Gastroesophageal sphincter (tissue), 4 donors: ENCODE measurements at regions not wholly inside any gene's neighbourhood (a gene's known extent, or its start where the extent isn't known, plus 50 kb on each side); places are given as distances from the start of the nearest gene placed in this dataset.

Experiments used
- ATAC-seq: fragments of 150-250 bp; one replicate; pipeline ENCODE4 v1.9.1; 2016; ENCODE audit warnings: mild to moderate bottlenecking, moderate library complexity
- H3K27ac ChIP-seq, 4 donors: fragments of 200-600 bp; sonication (generic) in 3 of 4; 1 replicate in 3 of 4; 2 replicates in 1 of 4; pipeline ENCODE4 v1.5.1; 2016 to 2019
- H3K27me3 ChIP-seq: fragments of 200-600 bp; sonication (generic); one replicate; pipeline ENCODE4 v1.5.1; 2019
- H3K36me3 ChIP-seq, 2 donors: fragments of 200-600 bp; sonication (generic); one replicate each; pipeline ENCODE4 v1.5.1; 2019; ENCODE audit warnings: control low read depth in 1 of 2
- H3K4me1 ChIP-seq, 3 donors: fragments of 200-600 bp; sonication (generic); 1 replicate in 2 of 3; 2 replicates in 1 of 3; pipeline ENCODE4 v1.5.1; 2016 to 2019; ENCODE audit warnings: control low read depth in 2 of 3
- H3K4me3 ChIP-seq, 2 donors: fragments of 200-600 bp; sonication (generic); one replicate each; pipeline ENCODE4 v1.5.1; 2019; ENCODE audit warnings: mild to moderate bottlenecking in 1 of 2, moderate library complexity in 1 of 2
- H3K9me3 ChIP-seq, 3 donors: fragments of 200-600 bp; sonication (generic); one replicate each; pipeline ENCODE4 v1.5.1; 2017 to 2019; ENCODE audit warnings: control low read depth in 2 of 3
- EP300 ChIP-seq: sonication (generic); formaldehyde crosslinking; IDR thresholded peaks from one replicate; pipeline ENCODE4 v1.6.1; 2017; ENCODE audit warnings: antibody characterized with exemption, mild to moderate bottlenecking
- POLR2A ChIP-seq, 2 donors: fragments of 450-650 bp; IDR thresholded peaks; one replicate each; pipeline ENCODE4 v1.6.1; 2017; ENCODE audit warnings: antibody characterized with exemption in 2 of 2, mild to moderate bottlenecking in 2 of 2, moderate library complexity in 1 of 2
- POLR2AphosphoS5 ChIP-seq: sonication (generic); formaldehyde crosslinking; IDR thresholded peaks from one replicate; pipeline ENCODE4 v1.6.1; 2017; ENCODE audit warnings: antibody characterized with exemption
- WGBS, 2 donors: methylation state at CpG; one replicate each; pipeline ENCODE4 v1.1.5; 2018; ENCODE audit warnings: low coverage in 1 of 2; 5-methylcytosine and 5-hydroxymethylcytosine counted together
- TF ChIP-seq, protein P1 (sequence below), 4 experiments: fragments of 200-600 bp in 2 of 4; fragments of 450-650 bp in 2 of 4; sonication (generic) in 1 of 4; IDR thresholded peaks; one replicate each; pipeline ENCODE4 v1.5.1; 2017 to 2019; ENCODE audit warnings: antibody characterized with exemption in 4 of 4, mild to moderate bottlenecking in 2 of 4, moderate library complexity in 2 of 4

DNA sequence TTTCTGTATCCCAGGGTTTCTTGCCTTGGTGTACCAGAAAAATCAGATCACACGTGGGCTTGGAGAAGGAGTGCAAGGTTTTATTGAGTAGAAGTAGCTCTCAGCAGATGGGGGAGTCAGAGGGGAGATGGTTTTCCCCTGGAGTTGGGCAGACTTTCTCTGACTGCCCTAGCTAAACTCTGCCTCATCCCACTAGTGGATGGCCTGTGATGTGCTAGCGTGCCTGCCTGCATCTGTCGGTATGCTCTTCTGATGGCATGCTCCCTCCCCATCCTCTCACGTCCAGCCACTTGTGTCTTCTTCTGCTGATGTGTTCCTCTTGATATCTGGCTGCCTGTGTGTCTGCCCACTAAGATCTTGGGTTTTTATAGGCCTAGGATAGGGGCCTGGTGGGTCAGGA, 616.1 kb upstream of the RGMB start:
- TF ChIP-seq POLR2AphosphoS5, result no peak
- no peak for TF ChIP-seq EP300
- TF ChIP-seq POLR2A (IDR thresholded peaks at IDR 0.05), result no peak
- TF ChIP-seq, protein P1, sequence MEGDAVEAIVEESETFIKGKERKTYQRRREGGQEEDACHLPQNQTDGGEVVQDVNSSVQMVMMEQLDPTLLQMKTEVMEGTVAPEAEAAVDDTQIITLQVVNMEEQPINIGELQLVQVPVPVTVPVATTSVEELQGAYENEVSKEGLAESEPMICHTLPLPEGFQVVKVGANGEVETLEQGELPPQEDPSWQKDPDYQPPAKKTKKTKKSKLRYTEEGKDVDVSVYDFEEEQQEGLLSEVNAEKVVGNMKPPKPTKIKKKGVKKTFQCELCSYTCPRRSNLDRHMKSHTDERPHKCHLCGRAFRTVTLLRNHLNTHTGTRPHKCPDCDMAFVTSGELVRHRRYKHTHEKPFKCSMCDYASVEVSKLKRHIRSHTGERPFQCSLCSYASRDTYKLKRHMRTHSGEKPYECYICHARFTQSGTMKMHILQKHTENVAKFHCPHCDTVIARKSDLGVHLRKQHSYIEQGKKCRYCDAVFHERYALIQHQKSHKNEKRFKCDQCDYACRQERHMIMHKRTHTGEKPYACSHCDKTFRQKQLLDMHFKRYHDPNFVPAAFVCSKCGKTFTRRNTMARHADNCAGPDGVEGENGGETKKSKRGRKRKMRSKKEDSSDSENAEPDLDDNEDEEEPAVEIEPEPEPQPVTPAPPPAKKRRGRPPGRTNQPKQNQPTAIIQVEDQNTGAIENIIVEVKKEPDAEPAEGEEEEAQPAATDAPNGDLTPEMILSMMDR (IDR thresholded peaks at IDR 0.05), result no peak
- Histone ChIP-seq H3K4me1 (no peaks in the 10 kb centered on the region), H3K27me3 (no peaks in the 10 kb centered on the region), H3K9me3 (no peaks in the 10 kb centered on the region), H3K4me3 (no peak overlapping the region), H3K27ac (no peak overlapping the region), H3K36me3 (no peaks in the 10 kb centered on the region)
- ATAC-seq, result no peak
- WGBS, 2 donors, result 96% methylated on average over 3 of the region's 4 CpGs; no CpG with 5 or more reads in 1 of the 2 donors

DNA sequence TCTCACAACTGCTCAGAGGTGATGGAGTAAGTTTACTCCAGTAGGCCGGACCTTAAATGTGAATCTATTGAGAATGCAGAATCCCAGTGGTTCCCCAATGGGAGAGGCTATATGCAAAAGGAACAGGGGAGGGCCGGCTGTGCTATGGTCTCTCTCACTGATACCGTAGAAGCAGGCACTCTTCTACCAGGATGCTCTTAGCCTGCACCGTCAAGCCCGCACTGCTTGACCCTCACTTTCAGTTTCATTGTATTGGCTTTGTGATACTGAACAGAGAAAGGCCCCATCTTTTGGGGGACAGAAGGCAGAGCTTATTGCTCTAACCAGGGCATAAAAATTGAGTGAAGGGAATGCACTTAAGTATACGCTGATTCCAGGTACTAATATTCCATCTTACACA, 615.0 kb upstream of the RGMB start:
- 95% methylated on average over 4 of the region's 6 CpGs; no CpG with 5 or more reads in 1 of the 2 donors for WGBS, 2 donors
- no peak for TF ChIP-seq POLR2A (IDR thresholded peaks at IDR 0.05)
- no peak for TF ChIP-seq POLR2AphosphoS5
- TF ChIP-seq, protein P1 (IDR thresholded peaks at IDR 0.05), result no peak
- TF ChIP-seq EP300, result no peak
- H3K4me1 ChIP-seq, result no peaks in the 10 kb centered on the region
- H3K36me3 ChIP-seq, result no peaks in the 10 kb centered on the region
- ATAC-seq, result no peak
- H3K4me3 ChIP-seq, result no peak overlapping the region
- no peaks in the 10 kb centered on the region for H3K27me3 ChIP-seq
- H3K9me3 ChIP-seq, result no peaks in the 10 kb centered on the region
- no peak overlapping the region for H3K27ac ChIP-seq

DNA sequence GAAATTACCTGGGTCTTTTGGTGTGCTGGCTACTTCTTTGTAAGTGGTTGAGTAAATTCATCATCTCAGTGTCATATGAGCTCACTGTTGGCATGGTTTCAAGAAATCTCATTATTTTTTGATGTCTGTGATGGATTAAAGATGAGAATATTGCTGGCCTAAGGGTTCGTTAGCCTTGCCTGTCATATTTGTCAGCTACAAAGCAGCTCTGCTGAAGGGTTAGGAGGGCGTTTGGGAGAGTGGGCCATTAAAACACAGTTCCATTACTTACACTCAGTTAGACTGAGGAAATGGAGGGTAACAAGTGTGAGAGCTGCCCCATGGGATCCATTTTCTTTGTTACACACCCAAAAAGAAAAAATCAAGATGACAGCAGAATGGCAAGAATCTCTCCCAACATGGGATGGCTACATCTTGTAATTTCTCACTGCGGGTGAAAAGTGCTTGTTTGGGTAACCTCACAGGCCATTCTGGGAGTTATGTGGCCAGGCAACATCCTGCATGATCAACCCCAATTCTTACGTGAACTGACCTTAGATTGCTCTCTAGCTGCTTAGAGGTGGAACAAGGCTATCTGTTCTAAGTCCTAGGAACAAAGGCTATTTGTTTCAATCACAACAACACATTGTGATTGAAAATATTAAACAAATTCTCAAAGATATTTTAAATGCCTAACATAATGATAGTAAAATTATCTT, 609.5 kb upstream of the RGMB start:
- H3K4me3 ChIP-seq, result no peak overlapping the region
- 48 to 51% methylated on average over 3 of the region's 4 CpGs for WGBS, 2 donors

DNA sequence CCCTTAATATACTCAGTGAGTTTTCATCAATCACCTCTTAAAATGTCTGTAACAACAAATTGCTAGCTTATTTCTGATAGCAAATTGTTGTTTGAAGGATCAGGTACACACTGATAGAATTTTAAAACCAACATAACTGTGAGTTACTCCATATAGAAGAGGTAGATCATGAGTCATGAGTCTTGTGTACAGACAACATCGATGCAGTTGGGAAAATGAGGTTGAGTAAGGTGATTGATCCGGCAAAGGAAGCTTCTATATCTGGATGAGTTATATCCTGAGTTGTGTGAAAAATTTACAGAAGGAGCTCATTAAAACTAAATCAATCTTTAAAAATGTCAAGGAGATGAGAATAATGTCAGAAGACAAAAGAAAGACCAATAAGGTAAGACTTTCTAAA, 604.6 kb upstream of the RGMB start:
- no peaks in the 10 kb centered on the region for H3K9me3 ChIP-seq
- 85 to 89% methylated on average over 2 of the region's 2 CpGs for WGBS, 2 donors
- H3K36me3 ChIP-seq, result no peaks in the 10 kb centered on the region
- no peak overlapping the region for H3K4me3 ChIP-seq
- H3K4me1 ChIP-seq, result no peaks in the 10 kb centered on the region
- H3K27ac ChIP-seq, result no peak overlapping the region
- TF ChIP-seq EP300 (no peak), POLR2A (IDR thresholded peaks at IDR 0.05) (no peak), POLR2AphosphoS5 (no peak)
- no peaks in the 10 kb centered on the region for H3K27me3 ChIP-seq
- no peak for ATAC-seq

More for the DNA sequence above, 609.5 kb upstream of the RGMB start:
- Histone ChIP-seq H3K27me3 (no peaks in the 10 kb centered on the region), H3K27ac (no peak overlapping the region), H3K36me3 (no peaks in the 10 kb centered on the region), H3K9me3 (no peaks in the 10 kb centered on the region), H3K4me1 (no peaks in the 10 kb centered on the region)
- ATAC-seq, result no peak
- TF ChIP-seq POLR2A (IDR thresholded peaks at IDR 0.05), result no peak
- TF ChIP-seq EP300, result no peak
- no peak for TF ChIP-seq POLR2AphosphoS5
- TF ChIP-seq, protein P1 (IDR thresholded peaks at IDR 0.05), result no peak

DNA sequence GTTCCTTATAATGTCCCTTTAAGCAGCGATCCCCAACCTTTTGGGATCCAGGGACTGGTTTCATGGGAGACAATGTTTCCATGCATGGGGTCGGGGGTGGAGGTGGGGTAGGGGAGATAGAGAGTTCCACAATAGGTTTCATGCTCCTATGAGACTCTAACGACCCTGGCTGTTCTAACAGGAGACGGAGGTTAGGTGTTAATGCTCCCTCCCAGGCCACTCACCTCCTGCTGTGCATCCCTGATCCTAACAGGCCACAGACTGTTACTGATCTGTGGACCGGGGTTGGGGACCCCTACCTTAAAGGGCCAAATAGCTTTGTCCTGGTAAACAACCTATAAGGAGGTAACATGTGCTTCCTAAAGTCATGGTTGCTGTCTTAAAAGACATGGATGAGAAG, 602.5 kb upstream of the RGMB start:
- no peak for TF ChIP-seq EP300
- TF ChIP-seq, protein P1 (IDR thresholded peaks at IDR 0.05), result no peak
- TF ChIP-seq POLR2A (IDR thresholded peaks at IDR 0.05), result no peak
- TF ChIP-seq POLR2AphosphoS5, result no peak
- 71 to 79% methylated on average over 4 of the region's 5 CpGs for WGBS, 2 donors
- ATAC-seq, result no peak

More for the DNA sequence above, 602.5 kb upstream of the RGMB start:
- H3K4me1 ChIP-seq, result no peaks in the 10 kb centered on the region
- H3K9me3 ChIP-seq, result no peaks in the 10 kb centered on the region
- no peak overlapping the region for H3K27ac ChIP-seq
- H3K36me3 ChIP-seq, result no peaks in the 10 kb centered on the region
- H3K27me3 ChIP-seq, result no peaks in the 10 kb centered on the region
- no peak overlapping the region for H3K4me3 ChIP-seq
